ENCODE measurements at regions not wholly inside any gene's neighbourhood (a gene's known extent, or its start where the extent isn't known, plus 50 kb on each side); places are given as distances from the start of the nearest gene placed in this dataset.

DNA sequence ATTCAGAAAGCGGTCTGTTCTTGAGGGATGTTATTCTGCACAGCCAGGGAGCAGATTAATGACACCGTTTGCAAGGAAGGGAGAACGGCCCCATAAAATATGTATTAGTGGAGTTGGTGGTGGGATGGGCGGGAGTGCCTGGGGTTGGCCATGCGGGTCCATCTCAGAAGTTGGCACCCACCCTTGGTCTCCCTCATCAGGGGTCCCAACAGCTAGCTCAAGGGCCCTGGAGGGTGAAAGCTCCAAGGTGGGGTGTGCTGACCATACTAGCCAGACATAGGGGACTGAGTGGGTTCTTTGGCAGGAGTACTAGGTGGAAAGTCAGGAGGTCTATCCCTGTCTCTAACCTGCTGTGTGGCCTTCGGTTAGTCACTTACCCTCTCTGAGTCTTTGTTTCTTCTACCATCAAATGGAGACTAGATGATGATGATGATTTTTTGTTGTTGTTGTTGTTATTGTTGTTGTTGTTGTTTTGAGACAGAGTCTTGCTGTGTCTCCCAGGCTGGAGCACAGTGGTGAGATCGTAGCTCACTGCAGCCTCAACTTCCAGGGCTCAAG lies 83.2 kb upstream of the BRD7 start:
- TF ChIP-seq POLR2A (IDR thresholded peaks at IDR 0.05) (no peak), CTCF (IDR thresholded peaks at IDR 0.05) (no peak)

All from heart left ventricle (tissue), 13 donors.